ENCODE measurements at regions not wholly inside any gene's neighbourhood (a gene's known extent, or its start where the extent isn't known, plus 50 kb on each side); places are given as distances from the start of the nearest gene placed in this dataset.

DNA sequence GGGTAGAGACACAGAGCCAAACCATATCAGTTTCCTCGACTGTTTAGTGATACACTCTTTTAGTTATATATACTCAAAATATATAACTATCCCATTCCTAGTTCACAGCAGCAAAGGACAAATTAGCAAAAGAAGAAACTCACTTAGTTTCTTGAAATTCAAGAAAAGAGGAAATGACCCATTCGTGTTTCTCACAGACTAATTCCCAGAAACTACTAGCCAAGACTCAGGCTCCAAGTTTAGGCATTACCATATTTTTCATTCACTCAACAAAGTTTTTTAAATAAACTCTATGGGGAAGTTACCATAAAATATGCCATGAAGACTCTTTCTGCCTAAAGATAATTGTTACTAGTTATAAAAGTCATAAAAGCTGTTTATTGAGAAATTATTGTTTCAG is 152.3 kb upstream of the DAAM1 start:
- H3K9me3 ChIP-seq (ENCODE audit: low read length), result no peaks in the 10 kb centered on the region
- no peaks in the 10 kb centered on the region for H4K20me1 ChIP-seq (ENCODE audit: insufficient read depth, low read length)
- no peak overlapping the region for H2AFZ ChIP-seq (ENCODE audit: low read length)
- FAIRE-seq, result no peak
- H3K4me3 ChIP-seq (replicated peaks in 1 of 3; ENCODE audit: insufficient read depth in 1 of 3, low read depth in 2 of 3, low read length in 3 of 3), result no peak overlapping the region
- POLR2A ChIA-PET, result no interaction called here
- BruUV-seq (replicated peaks), result no TSS peak
- no peaks in the 10 kb centered on the region for H3K27me3 ChIP-seq (ENCODE audit: control insufficient read depth in 1 of 2, insufficient read depth in 2 of 2, low read length in 2 of 2)
- H3K9ac ChIP-seq (ENCODE audit: insufficient read depth, low read depth, low read length), result no peak overlapping the region
- intact Hi-C loops (cut with micrococcal nuclease; ENCODE audit: unreplicated experiment) (no loop called here), in situ Hi-C loops (cut with HindIII; ENCODE audit: extremely low pct_ligation_motif_present, low pct_unique_long_range_greater_than_20kb) (no loop called here)
- CTCF ChIA-PET (ENCODE audit: low intra/inter-chr PET ratio, low total read pairs), result no interaction called here
- no peaks in the 10 kb centered on the region for H3K36me3 ChIP-seq (replicated peaks in 1 of 2; ENCODE audit: control insufficient read depth in 1 of 2, insufficient read depth in 2 of 2, low read length in 2 of 2)
- H3K27ac ChIP-seq (ENCODE audit: extremely low read length, insufficient read depth, low read length), result no peak overlapping the region
- no peak for DNase-seq (ENCODE audit: low spot score)
- H3K4me2 ChIP-seq (ENCODE audit: low read depth, low read length), result no peak overlapping the region
- WGBS (ENCODE audit: low lambda C conversion rate), result 0% methylated on average over 2 of the region's 2 CpGs
- TF ChIP-seq PHF5A (CRISPR knock-in tag; IDR thresholded peaks at IDR 0.05; ENCODE audit: low read depth, unreplicated experiment) (no peak), MED8 (CRISPR knock-in tag; IDR thresholded peaks at IDR 0.05; ENCODE audit: insufficient replicate concordance) (no peak), SATB2 (CRISPR knock-in tag; IDR thresholded peaks at IDR 0.05) (no peak)
- ATAC-seq, result no peak
- H3K79me2 ChIP-seq (ENCODE audit: insufficient read depth, low read length), result no peaks in the 10 kb centered on the region
- no peaks in the 10 kb centered on the region for H3K4me1 ChIP-seq (ENCODE audit: insufficient read depth, low read length)

DNA sequence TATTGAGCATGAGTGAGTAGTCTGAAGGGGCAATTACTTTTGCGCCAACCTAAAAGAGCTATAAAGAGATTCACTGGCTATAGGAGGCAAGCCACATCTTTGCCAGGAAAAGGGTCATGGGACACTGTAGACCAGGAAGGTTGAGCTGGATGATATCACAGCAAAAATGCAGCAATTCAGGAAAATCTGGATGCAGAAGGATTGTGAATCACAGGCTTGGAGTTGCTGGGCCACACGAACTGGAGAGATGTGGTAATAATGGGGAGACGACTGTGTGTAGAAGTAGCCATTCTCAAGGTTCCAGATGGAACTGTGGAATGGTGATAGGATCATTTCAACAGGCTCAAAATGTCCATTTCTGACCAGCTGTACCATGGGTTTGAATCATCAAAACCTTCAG is 151.4 kb upstream of the DAAM1 start:
- in situ Hi-C loops (cut with HindIII; ENCODE audit: extremely low pct_ligation_motif_present, low pct_unique_long_range_greater_than_20kb) (no loop called here), intact Hi-C loops (cut with micrococcal nuclease; ENCODE audit: unreplicated experiment) (no loop called here)
- ChIA-PET POLR2A (no interaction called here), CTCF (ENCODE audit: low intra/inter-chr PET ratio, low total read pairs) (no interaction called here)
- Histone ChIP-seq H3K4me1 (ENCODE audit: insufficient read depth, low read length) (no peaks in the 10 kb centered on the region), H3K4me3 (replicated peaks in 1 of 3; ENCODE audit: insufficient read depth in 1 of 3, low read depth in 2 of 3, low read length in 3 of 3) (no peak overlapping the region), H4K20me1 (ENCODE audit: insufficient read depth, low read length) (no peaks in the 10 kb centered on the region), H2AFZ (ENCODE audit: low read length) (no peak overlapping the region), H3K79me2 (ENCODE audit: insufficient read depth, low read length) (no peaks in the 10 kb centered on the region), H3K27me3 (ENCODE audit: control insufficient read depth in 1 of 2, insufficient read depth in 2 of 2, low read length in 2 of 2) (no peaks in the 10 kb centered on the region), H3K36me3 (replicated peaks in 1 of 2; ENCODE audit: control insufficient read depth in 1 of 2, insufficient read depth in 2 of 2, low read length in 2 of 2) (no peaks in the 10 kb centered on the region), H3K27ac (ENCODE audit: extremely low read length, insufficient read depth, low read length) (no peak overlapping the region), H3K4me2 (ENCODE audit: low read depth, low read length) (no peak overlapping the region), H3K9ac (ENCODE audit: insufficient read depth, low read depth, low read length) (no peak overlapping the region), H3K9me3 (ENCODE audit: low read length) (no peaks in the 10 kb centered on the region)
- BruUV-seq (replicated peaks), result no TSS peak
- DNase-seq (ENCODE audit: low spot score) (no peak), ATAC-seq (no peak), FAIRE-seq (no peak)
- 33% methylated on average over 3 of the region's 3 CpGs for WGBS (ENCODE audit: low lambda C conversion rate)
- TF ChIP-seq ZFP82 (CRISPR knock-in tag; IDR thresholded peaks at IDR 0.05; ENCODE audit: borderline replicate concordance) (no peak), NFE2L1 (CRISPR knock-in tag; IDR thresholded peaks at IDR 0.05; ENCODE audit: borderline replicate concordance) (no peak), IRF2 (CRISPR knock-in tag; IDR thresholded peaks at IDR 0.05) (no peak), SMAD1 (CRISPR knock-in tag; IDR thresholded peaks at IDR 0.05; ENCODE audit: borderline replicate concordance, low read depth) (no peak), ZNF354B (CRISPR knock-in tag; IDR thresholded peaks at IDR 0.05) (no peak), ZNF883 (CRISPR knock-in tag; IDR thresholded peaks at IDR 0.05; ENCODE audit: not compliant biosample characterization) (no peak), SRSF1 (optimal IDR thresholded peaks at IDR 0.05; ENCODE audit: low read depth, low read length) (no peak), SP2 (CRISPR knock-in tag; IDR thresholded peaks at IDR 0.05) (no peak)
- TF ChIP-seq, protein P1, sequence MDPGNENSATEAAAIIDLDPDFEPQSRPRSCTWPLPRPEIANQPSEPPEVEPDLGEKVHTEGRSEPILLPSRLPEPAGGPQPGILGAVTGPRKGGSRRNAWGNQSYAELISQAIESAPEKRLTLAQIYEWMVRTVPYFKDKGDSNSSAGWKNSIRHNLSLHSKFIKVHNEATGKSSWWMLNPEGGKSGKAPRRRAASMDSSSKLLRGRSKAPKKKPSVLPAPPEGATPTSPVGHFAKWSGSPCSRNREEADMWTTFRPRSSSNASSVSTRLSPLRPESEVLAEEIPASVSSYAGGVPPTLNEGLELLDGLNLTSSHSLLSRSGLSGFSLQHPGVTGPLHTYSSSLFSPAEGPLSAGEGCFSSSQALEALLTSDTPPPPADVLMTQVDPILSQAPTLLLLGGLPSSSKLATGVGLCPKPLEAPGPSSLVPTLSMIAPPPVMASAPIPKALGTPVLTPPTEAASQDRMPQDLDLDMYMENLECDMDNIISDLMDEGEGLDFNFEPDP (CRISPR knock-in tag; conservative IDR thresholded peaks at IDR 0.05), result no peak
- TF ChIP-seq, protein P2, sequence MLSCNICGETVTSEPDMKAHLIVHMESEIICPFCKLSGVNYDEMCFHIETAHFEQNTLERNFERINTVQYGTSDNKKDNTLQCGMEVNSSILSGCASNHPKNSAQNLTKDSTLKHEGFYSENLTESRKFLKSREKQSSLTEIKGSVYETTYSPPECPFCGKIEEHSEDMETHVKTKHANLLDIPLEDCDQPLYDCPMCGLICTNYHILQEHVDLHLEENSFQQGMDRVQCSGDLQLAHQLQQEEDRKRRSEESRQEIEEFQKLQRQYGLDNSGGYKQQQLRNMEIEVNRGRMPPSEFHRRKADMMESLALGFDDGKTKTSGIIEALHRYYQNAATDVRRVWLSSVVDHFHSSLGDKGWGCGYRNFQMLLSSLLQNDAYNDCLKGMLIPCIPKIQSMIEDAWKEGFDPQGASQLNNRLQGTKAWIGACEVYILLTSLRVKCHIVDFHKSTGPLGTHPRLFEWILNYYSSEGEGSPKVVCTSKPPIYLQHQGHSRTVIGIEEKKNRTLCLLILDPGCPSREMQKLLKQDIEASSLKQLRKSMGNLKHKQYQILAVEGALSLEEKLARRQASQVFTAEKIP (CRISPR knock-in tag; IDR thresholded peaks at IDR 0.05; ENCODE audit: borderline replicate concordance), result no peak

Data from HepG2 (cell line).